ENCODE measurements at regions not wholly inside any gene's neighbourhood (a gene's known extent, or its start where the extent isn't known, plus 50 kb on each side); places are given as distances from the start of the nearest gene placed in this dataset.
"Not testable (repeated sequence)": the region's sequence is repeated elsewhere in the genome, so short reads cannot be mapped to it uniquely, and the experiment has no call there.

GRCh38 chr7:92913849-92914248, 77.5 kb upstream of the CDK6 start:
- TF ChIP-seq, protein P1, sequence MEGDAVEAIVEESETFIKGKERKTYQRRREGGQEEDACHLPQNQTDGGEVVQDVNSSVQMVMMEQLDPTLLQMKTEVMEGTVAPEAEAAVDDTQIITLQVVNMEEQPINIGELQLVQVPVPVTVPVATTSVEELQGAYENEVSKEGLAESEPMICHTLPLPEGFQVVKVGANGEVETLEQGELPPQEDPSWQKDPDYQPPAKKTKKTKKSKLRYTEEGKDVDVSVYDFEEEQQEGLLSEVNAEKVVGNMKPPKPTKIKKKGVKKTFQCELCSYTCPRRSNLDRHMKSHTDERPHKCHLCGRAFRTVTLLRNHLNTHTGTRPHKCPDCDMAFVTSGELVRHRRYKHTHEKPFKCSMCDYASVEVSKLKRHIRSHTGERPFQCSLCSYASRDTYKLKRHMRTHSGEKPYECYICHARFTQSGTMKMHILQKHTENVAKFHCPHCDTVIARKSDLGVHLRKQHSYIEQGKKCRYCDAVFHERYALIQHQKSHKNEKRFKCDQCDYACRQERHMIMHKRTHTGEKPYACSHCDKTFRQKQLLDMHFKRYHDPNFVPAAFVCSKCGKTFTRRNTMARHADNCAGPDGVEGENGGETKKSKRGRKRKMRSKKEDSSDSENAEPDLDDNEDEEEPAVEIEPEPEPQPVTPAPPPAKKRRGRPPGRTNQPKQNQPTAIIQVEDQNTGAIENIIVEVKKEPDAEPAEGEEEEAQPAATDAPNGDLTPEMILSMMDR (IDR thresholded peaks at IDR 0.05; ENCODE audit: low read depth, low read length, missing control alignments): no peak
- no peak overlapping the region for H3K4me3 ChIP-seq (ENCODE audit: low read depth, low read length)
- no peak for DNase-seq (ENCODE audit: low read depth)

DNA sequence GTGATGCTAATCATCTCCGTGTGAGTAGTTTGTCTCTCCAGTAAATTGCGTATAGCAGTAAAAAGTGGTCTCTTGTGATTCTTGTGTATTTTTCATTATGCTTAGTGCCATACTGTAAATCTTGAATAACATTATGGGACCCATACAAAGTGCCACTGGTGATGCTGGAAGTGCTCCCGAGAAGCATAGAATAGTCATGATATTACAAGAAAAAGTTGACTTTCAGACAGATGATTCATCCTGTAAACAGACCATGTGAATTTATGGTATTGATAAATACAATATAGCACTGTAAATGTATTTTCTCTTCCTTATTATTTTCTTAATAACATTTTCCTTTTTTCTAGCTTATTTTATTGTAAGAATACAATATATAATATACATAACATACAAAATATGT, 74.6 kb upstream of the CDK6 start:
- TF ChIP-seq, protein P1 (IDR thresholded peaks at IDR 0.05; ENCODE audit: low read depth, low read length, missing control alignments): no peak
- no peak for DNase-seq (ENCODE audit: low read depth)
- no peak overlapping the region for H3K4me3 ChIP-seq (ENCODE audit: low read depth, low read length)

DNA sequence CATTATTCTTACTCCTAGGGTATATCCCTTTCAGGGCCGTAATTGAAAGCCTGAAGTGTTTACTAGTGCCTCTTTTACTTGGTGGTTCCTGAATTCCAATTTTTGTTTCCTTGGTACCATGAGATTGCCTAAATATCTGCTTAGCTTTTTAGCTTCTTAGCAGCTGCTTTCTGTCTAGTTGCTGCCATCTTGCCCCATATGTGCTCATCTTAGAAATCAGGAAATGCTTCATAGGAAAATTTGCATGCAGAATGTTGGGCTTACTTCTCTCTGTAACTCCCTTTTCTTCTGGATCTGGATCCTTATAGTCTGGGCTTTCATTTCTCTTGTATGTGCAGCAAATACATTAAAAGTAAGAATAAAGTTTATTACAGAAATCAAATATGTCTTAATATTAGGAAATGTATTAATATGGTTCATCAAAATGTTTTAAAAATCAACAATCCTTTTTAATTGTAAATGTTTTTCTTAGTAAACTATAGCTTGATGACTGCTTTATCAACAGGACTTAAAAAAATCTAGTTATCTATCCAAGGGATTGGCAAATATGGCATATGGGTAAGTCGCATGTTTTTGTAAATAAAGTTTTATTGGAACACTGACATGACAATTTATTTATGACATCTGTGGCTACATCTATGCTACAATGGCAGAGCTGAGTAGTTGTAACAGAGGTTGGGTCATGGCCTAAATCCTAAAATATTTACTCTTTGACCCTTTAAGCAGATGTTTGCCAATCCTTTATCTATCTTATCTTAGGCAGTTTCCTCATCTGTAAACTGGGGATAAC, 73.5 kb upstream of the CDK6 start:
- H3K4me3 ChIP-seq (ENCODE audit: low read depth, low read length): no peak overlapping the region
- no peak for DNase-seq (ENCODE audit: low read depth)
- TF ChIP-seq, protein P1 (IDR thresholded peaks at IDR 0.05; ENCODE audit: low read depth, low read length, missing control alignments): no peak

DNA sequence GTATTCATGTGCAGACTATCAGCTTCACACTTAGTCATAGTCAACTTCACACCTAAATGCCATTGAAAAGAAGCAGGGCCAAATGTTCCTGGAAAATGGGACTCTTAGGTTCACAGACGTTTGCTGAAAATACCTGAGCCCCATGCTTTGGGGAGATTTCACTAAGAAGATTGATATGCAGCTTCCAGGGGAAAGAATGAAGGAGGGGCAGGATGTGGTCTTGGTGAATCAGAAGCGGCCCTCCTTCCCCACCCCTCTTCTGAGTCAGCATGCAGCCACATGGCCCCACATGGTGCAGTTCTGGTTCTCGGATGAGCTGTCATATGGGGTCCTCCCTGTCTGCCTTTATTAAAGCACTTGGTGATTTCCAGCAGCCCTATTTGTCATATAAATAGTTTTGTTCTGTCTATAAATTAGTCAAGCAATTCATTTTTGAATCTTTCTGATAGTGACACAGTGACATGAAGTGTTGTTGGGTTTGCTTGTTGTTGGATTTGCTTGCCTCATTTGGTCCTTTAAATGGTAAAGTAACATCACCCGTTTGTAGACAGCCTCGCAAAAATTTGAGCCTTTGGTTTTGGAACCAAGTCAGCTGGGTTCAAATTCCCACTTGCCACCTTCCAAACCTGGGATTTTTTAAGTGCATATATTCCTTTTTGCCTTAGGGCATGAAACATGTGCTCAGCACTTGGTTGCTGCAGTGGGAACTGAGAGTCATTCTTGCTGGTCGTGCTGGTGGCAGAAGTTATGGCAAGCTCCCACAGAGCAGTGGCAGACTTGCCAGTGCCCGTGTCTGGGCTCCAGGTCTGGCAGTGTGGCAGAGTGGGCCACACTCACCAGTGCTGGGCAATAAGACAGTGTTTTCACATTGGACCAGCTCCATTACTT, 68.1 kb upstream of the CDK6 start:
- TF ChIP-seq, protein P1 (IDR thresholded peaks at IDR 0.05; ENCODE audit: low read depth, low read length, missing control alignments): no peak

DNA sequence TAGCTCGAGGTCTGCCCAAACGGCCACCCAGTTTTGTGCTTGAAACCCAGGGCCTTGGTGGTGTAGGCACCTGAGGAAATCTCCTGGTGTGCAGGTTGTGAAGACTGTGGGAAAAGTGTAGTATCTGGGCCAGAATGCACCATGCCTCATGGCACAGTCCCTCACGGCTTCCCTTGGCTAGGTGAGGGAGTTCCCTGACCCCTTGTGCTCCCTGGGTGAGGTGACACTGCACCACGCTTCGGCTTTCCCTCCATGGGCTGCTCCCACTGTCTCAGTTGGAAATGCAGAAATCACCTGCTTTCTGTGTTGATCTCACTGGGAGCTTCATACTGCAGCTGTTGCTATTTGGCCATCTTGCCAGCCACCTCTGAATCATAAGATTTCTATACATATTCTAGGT, 62.4 kb upstream of the CDK6 start:
- TF ChIP-seq, protein P1 (IDR thresholded peaks at IDR 0.05; ENCODE audit: low read depth, low read length, missing control alignments): no peak
- DNase-seq (ENCODE audit: low read depth): no peak
- no peak overlapping the region for H3K4me3 ChIP-seq (ENCODE audit: low read depth, low read length)

More for the DNA sequence above, 68.1 kb upstream of the CDK6 start:
- peak; percentile 91 for DNase-seq (ENCODE audit: low read depth)
- no peak overlapping the region for H3K4me3 ChIP-seq (ENCODE audit: low read depth, low read length)

DNA sequence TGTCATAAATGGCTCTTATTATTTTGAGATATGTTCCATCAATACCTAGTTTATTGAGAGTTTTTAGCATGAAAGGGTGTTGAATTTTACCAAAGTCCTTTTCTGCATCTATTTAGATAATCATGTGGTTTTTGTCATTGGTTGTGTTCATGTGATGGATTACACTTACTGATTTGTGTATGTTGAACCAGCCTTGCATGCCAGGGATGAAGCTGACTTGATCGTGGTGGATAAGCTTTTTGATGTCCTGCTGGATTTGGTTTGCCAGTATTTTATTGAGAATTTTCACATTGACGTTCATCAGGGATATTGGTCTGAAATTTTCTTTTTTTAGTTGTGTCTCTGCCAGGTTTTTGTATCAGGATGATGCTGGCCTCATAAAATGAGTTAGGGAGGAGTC, 58.5 kb upstream of the CDK6 start:
- not testable (repeated sequence) for H3K4me3 ChIP-seq (ENCODE audit: low read depth, low read length); DNase-seq (ENCODE audit: low read depth)

GRCh38 chr7:92889081-92889480, 52.7 kb upstream of the CDK6 start:
- TF ChIP-seq, protein P1 (IDR thresholded peaks at IDR 0.05; ENCODE audit: low read depth, low read length, missing control alignments): no peak
- no peak overlapping the region for H3K4me3 ChIP-seq (ENCODE audit: low read depth, low read length)
- DNase-seq (ENCODE audit: low read depth): no peak

Measured in GM12864 (cell line).